ENCODE measurements at regions not wholly inside any gene's neighbourhood (a gene's known extent, or its start where the extent isn't known, plus 50 kb on each side); places are given as distances from the start of the nearest gene placed in this dataset.

GRCh38 chr7:13532028-13532753 is 457.3 kb downstream of the ETV1 start:
- POLR2A ChIA-PET = no interaction called here
- ATAC-seq = no peak
- Mint-ChIP-seq H3K9me3 (no peaks in the 10 kb centered on the region), H3K27me3 (no peaks in the 10 kb centered on the region), H3K27ac (no peak overlapping the region), H3K4me3 (no peak overlapping the region), H3K4me1 (no peaks in the 10 kb centered on the region), H3K36me3 (no peaks in the 10 kb centered on the region)
- DNase-seq = no peak

- DNase-seq = no peak
- Mint-ChIP-seq H3K36me3 (no peaks in the 10 kb centered on the region), H3K4me1 (no peaks in the 10 kb centered on the region), H3K27ac (no peak overlapping the region), H3K9me3 (no peaks in the 10 kb centered on the region), H3K4me3 (no peak overlapping the region), H3K27me3 (no peaks in the 10 kb centered on the region)
- no peak for ATAC-seq
- POLR2A ChIA-PET = no interaction called here
Observed at GRCh38 chr7:13538669-13539068, 450.8 kb downstream of the ETV1 start.

- H3K27me3 Mint-ChIP-seq = no peaks in the 10 kb centered on the region
- no peaks in the 10 kb centered on the region for H3K36me3 Mint-ChIP-seq
- no peaks in the 10 kb centered on the region for H3K4me1 Mint-ChIP-seq
- no peak overlapping the region for H3K4me3 Mint-ChIP-seq
- H3K9me3 Mint-ChIP-seq = no peaks in the 10 kb centered on the region
- no peak overlapping the region for H3K27ac Mint-ChIP-seq
- POLR2A ChIA-PET = no interaction called here
- no peak for DNase-seq
- no peak for ATAC-seq
Observed at GRCh38 chr7:13540429-13540828, 449.0 kb downstream of the ETV1 start.

- no peaks in the 10 kb centered on the region for H3K9me3 Mint-ChIP-seq
- POLR2A ChIA-PET = no interaction called here
- no peaks in the 10 kb centered on the region for H3K4me1 Mint-ChIP-seq
- no peak for ATAC-seq
- no peak overlapping the region for H3K27ac Mint-ChIP-seq
- DNase-seq = no peak
- H3K27me3 Mint-ChIP-seq = no peaks in the 10 kb centered on the region
- H3K4me3 Mint-ChIP-seq = no peak overlapping the region
- H3K36me3 Mint-ChIP-seq = no peaks in the 10 kb centered on the region
Observed at GRCh38 chr7:13541326-13541725, 448.1 kb downstream of the ETV1 start.

DNA sequence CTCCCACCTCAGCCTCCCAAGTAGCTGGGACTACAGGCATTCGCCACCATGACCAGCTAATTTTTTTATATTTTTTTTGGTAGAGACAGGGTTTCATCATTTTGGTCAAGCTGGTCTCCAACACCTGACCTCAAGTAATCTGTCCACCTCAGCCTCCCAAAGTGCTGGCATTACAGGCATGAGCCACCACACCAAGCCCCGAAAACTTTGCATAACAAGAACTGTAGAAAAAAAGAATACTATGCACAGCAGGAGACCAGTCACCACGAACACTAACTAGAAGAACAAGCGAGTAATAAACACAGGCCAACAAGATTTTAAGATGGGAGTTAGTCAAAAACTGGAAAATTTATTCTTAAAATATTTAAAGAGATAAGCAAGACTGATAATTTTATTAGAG is 447.0 kb downstream of the ETV1 start:
- H3K4me3 Mint-ChIP-seq = no peak overlapping the region
- ATAC-seq (no peak), DNase-seq (no peak)
- no peaks in the 10 kb centered on the region for H3K36me3 Mint-ChIP-seq
- no peaks in the 10 kb centered on the region for H3K27me3 Mint-ChIP-seq
- H3K9me3 Mint-ChIP-seq = no peaks in the 10 kb centered on the region
- no peak overlapping the region for H3K27ac Mint-ChIP-seq
- no peaks in the 10 kb centered on the region for H3K4me1 Mint-ChIP-seq
- POLR2A ChIA-PET = no interaction called here

DNA sequence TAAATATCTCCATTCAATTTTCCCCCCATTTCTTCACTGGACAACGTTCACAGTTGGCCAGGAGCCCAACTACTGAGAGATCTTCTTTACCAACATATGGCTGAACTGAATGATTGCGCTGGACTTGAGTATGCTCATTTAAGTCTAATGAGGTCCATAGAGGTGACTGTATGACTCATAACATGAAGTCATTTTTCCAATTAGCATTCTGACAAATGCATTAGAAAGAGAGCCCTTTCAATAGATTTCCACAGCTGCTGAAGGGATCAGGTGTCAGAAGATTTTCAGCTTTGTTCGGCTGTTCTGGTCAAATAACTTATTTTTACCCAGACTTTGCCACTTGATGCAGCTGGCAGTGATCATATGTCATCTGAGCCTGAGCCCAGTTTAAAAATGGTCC is 438.0 kb downstream of the ETV1 start:
- no peak overlapping the region for H3K27ac Mint-ChIP-seq
- H3K27me3 Mint-ChIP-seq = no peaks in the 10 kb centered on the region
- H3K4me3 Mint-ChIP-seq = no peak overlapping the region
- no peak for ATAC-seq
- H3K9me3 Mint-ChIP-seq = peaks cover 0 to 11% (median 0%) of the 10 kb centered on the region in 9 donors
- no peak for DNase-seq
- H3K36me3 Mint-ChIP-seq = no peaks in the 10 kb centered on the region
- no peaks in the 10 kb centered on the region for H3K4me1 Mint-ChIP-seq
- POLR2A ChIA-PET = no interaction called here

- DNase-seq = no peak
- Mint-ChIP-seq H3K36me3 (no peaks in the 10 kb centered on the region), H3K4me3 (no peak overlapping the region), H3K27me3 (no peaks in the 10 kb centered on the region), H3K4me1 (no peaks in the 10 kb centered on the region), H3K9me3 (peaks cover 0 to 18% (median 0%) of the 10 kb centered on the region in 9 donors), H3K27ac (no peak overlapping the region)
- no peak for ATAC-seq
- POLR2A ChIA-PET = no interaction called here
Observed at GRCh38 chr7:13560441-13560840, 429.0 kb downstream of the ETV1 start.

DNA sequence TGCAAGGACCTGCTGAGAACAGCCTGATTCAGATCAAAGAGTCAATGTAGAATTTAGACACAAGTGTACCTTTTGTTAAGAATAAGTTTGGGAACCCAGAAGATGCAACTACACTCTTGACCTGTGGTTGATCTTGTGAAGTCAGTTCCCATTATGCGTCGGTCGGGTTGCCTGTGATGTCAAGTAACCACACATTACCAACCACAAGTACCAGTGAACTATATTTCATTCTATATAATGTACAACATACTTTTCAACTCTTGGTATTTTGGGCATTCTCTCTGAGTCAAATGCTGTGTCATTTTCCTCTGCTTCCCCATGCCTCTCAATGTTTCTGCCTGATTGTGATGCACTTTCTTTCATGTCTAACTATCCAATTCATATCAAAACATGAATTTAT is 426.2 kb downstream of the ETV1 start:
- no peak overlapping the region for H3K4me3 Mint-ChIP-seq
- no peak overlapping the region for H3K27ac Mint-ChIP-seq
- H3K9me3 Mint-ChIP-seq = peaks cover 0 to 18% (median 0%) of the 10 kb centered on the region in 9 donors
- ATAC-seq (no peak), DNase-seq (no peak)
- H3K27me3 Mint-ChIP-seq = no peaks in the 10 kb centered on the region
- H3K4me1 Mint-ChIP-seq = no peaks in the 10 kb centered on the region
- POLR2A ChIA-PET = no interaction called here
- H3K36me3 Mint-ChIP-seq = no peaks in the 10 kb centered on the region

DNA sequence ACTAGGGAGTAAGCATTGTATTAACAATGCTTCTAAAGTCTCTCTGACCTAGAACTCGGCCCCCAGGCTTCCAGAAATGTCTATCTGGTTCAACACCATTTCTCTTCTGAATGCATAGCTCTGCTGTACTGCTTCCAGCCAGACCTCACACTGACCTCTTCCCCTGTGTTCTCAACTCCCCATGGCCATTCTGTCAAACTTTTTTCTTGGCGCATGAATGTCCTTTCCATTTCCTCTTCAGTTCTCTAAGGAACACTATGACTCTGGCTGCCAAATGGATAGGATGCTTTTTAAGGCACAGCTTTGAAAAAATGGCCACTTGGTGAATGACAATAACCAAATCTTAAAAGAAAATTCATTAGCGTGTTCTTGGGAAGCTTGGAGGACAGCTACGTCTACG is 425.8 kb downstream of the ETV1 start:
- H3K4me1 Mint-ChIP-seq = no peaks in the 10 kb centered on the region
- no peak overlapping the region for H3K27ac Mint-ChIP-seq
- H3K9me3 Mint-ChIP-seq = peaks cover 0 to 18% (median 0%) of the 10 kb centered on the region in 9 donors
- no peak overlapping the region for H3K4me3 Mint-ChIP-seq
- no peaks in the 10 kb centered on the region for H3K27me3 Mint-ChIP-seq
- POLR2A ChIA-PET = no interaction called here
- no peak for ATAC-seq
- no peak for DNase-seq
- H3K36me3 Mint-ChIP-seq = no peaks in the 10 kb centered on the region

GRCh38 chr7:13577566-13578145 is 411.8 kb downstream of the ETV1 start:
- H3K4me1 Mint-ChIP-seq = no peaks in the 10 kb centered on the region
- no peak for ATAC-seq
- POLR2A ChIA-PET = no interaction called here
- H3K27ac Mint-ChIP-seq = no peak overlapping the region
- no peaks in the 10 kb centered on the region for H3K36me3 Mint-ChIP-seq
- H3K4me3 Mint-ChIP-seq = no peak overlapping the region
- H3K9me3 Mint-ChIP-seq = peaks cover 0 to 6% (median 0%) of the 10 kb centered on the region in 9 donors
- DNase-seq = no peak
- no peaks in the 10 kb centered on the region for H3K27me3 Mint-ChIP-seq

DNA sequence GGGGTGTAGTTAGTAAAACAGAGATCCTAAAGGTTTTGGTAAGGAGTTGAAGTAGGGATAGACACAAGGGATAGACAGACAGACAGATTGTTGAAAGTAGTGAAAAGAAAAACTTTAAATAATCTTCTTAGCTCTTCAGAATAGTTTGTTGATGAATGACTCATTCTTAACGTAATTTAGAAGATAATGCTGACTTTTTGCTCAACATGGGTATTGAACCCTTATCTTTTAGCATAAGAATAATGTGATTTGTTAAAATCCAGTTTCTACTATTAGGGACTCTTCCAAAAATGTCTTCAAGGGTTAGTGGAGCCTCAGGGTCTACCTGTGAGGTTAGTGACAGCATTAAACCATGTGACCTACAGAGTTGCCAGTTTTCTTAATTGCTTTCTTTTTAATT is 411.2 kb downstream of the ETV1 start:
- POLR2A ChIA-PET = no interaction called here

DNA sequence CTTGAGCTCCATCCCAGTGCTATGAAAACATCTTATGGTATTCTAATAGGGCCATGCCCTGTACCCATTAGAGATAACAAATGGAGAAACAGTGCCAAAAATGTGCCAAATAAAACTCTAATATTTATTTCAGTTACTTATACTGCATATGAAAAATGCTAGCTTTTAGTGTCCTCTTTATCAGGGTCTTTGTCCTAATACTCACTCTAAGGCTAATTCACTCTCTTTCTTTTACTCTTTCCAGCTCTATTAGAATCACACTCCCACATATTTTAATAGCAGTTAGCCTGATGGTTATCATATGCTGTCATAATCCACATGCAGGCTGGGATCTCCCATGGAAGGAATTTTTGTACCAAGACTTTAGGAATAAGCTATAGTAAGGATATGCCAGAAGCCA is 408.4 kb downstream of the ETV1 start:
- Mint-ChIP-seq H3K27ac (no peak overlapping the region), H3K36me3 (no peaks in the 10 kb centered on the region), H3K27me3 (no peaks in the 10 kb centered on the region), H3K4me3 (no peak overlapping the region), H3K4me1 (no peaks in the 10 kb centered on the region), H3K9me3 (peaks cover 0 to 5% (median 0%) of the 10 kb centered on the region in 9 donors)
- POLR2A ChIA-PET = no interaction called here
- ATAC-seq = no peak
- no peak for DNase-seq

More for the DNA sequence above, 411.2 kb downstream of the ETV1 start:
- no peak for DNase-seq
- Mint-ChIP-seq H3K4me1 (no peaks in the 10 kb centered on the region), H3K9me3 (peaks cover 0 to 3% (median 0%) of the 10 kb centered on the region in 9 donors), H3K27me3 (no peaks in the 10 kb centered on the region), H3K27ac (no peak overlapping the region), H3K36me3 (no peaks in the 10 kb centered on the region), H3K4me3 (no peak overlapping the region)
- ATAC-seq = no peak

- POLR2A ChIA-PET = no interaction called here
- Mint-ChIP-seq H3K9me3 (peaks cover 3 to 17% (median 6%) of the 10 kb centered on the region in 9 donors), H3K27ac (no peak overlapping the region), H3K27me3 (peaks cover 0 to 2% (median 0%) of the 10 kb centered on the region in 5 donors), H3K4me3 (no peak overlapping the region), H3K36me3 (no peaks in the 10 kb centered on the region), H3K4me1 (no peaks in the 10 kb centered on the region)
- no peak for ATAC-seq
- no peak for DNase-seq
Observed at GRCh38 chr7:13593854-13594253, 395.6 kb downstream of the ETV1 start.

DNA sequence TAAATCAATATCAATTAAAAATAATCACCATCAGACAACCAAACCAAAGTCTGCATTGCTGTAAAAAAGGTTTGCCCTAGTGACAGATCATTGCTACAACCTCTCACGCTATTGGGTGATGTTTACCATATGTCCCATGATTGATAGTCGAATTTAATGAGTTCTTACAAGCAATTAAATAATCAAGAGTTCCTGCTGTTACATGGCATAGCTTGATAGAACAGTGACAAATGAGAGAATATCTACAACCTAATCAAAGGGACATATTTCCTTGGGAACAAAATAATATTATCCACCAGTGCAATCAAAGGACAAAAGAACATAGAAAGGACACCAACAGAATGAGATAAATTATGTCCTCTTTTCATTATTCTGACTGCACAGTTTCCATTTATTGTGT is 387.4 kb downstream of the ETV1 start:
- H3K27me3 Mint-ChIP-seq = peaks cover 0 to 2% (median 0%) of the 10 kb centered on the region in 5 donors
- no peaks in the 10 kb centered on the region for H3K36me3 Mint-ChIP-seq
- ATAC-seq (no peak), DNase-seq (no peak)
- H3K9me3 Mint-ChIP-seq = peaks cover 0 to 10% (median 5%) of the 10 kb centered on the region in 9 donors
- POLR2A ChIA-PET = no interaction called here
- no peak overlapping the region for H3K27ac Mint-ChIP-seq
- no peak overlapping the region for H3K4me3 Mint-ChIP-seq
- H3K4me1 Mint-ChIP-seq = no peaks in the 10 kb centered on the region
